ENCODE measurements at regions not wholly inside any gene's neighbourhood (a gene's known extent, or its start where the extent isn't known, plus 50 kb on each side); places are given as distances from the start of the nearest gene placed in this dataset.
"Not testable (repeated sequence)": the region's sequence is repeated elsewhere in the genome, so short reads cannot be mapped to it uniquely, and the experiment has no call there.

GRCh38 chr20:22101606-22102005, 396.1 kb downstream of the PAX1 start:
- no peak for DNase-seq (ENCODE audit: extremely low read depth, low read depth, low spot score)

- DNase-seq (ENCODE audit: extremely low read depth, low read depth, low spot score) = no peak
Measured at GRCh38 chr20:22100686-22101085, 395.2 kb downstream of the PAX1 start.

GRCh38 chr20:22099348-22099747, 393.9 kb downstream of the PAX1 start:
- DNase-seq (ENCODE audit: extremely low read depth, low read depth, low spot score) = no peak

- no peak for DNase-seq (ENCODE audit: extremely low read depth, low read depth, low spot score)
Measured at GRCh38 chr20:22098511-22098910, 393.0 kb downstream of the PAX1 start.

GRCh38 chr20:22093122-22093521, 387.7 kb downstream of the PAX1 start:
- no peak for DNase-seq (ENCODE audit: extremely low read depth, low read depth, low spot score)

- no peak for DNase-seq (ENCODE audit: extremely low read depth, low read depth, low spot score)
Measured at GRCh38 chr20:22088882-22089281, 383.4 kb downstream of the PAX1 start.

GRCh38 chr20:22080985-22081384, 375.5 kb downstream of the PAX1 start:
- no peak for DNase-seq (ENCODE audit: extremely low read depth, low read depth, low spot score)

- DNase-seq (ENCODE audit: extremely low read depth, low read depth, low spot score) = no peak
Measured at GRCh38 chr20:22074635-22075034, 369.2 kb downstream of the PAX1 start.

GRCh38 chr20:22071841-22072240, 366.4 kb downstream of the PAX1 start:
- DNase-seq (ENCODE audit: extremely low read depth, low read depth, low spot score) = no peak

GRCh38 chr20:22070610-22071058, 365.2 kb downstream of the PAX1 start:
- no peak for DNase-seq (ENCODE audit: extremely low read depth, low read depth, low spot score)

GRCh38 chr20:22063753-22064152, 358.3 kb downstream of the PAX1 start:
- DNase-seq (ENCODE audit: extremely low read depth, low read depth, low spot score) = no peak

- no peak for DNase-seq (ENCODE audit: extremely low read depth, low read depth, low spot score)
Measured at GRCh38 chr20:22062874-22063273, 357.4 kb downstream of the PAX1 start.

GRCh38 chr20:22060610-22061009, 355.1 kb downstream of the PAX1 start:
- DNase-seq (ENCODE audit: extremely low read depth, low read depth, low spot score) = no peak

GRCh38 chr20:22058746-22059145, 353.3 kb downstream of the PAX1 start:
- no peak for DNase-seq (ENCODE audit: extremely low read depth, low read depth, low spot score)

- DNase-seq (ENCODE audit: extremely low read depth, low read depth, low spot score) = no peak
Measured at GRCh38 chr20:22055981-22056380, 350.5 kb downstream of the PAX1 start.

- no peak for DNase-seq (ENCODE audit: extremely low read depth, low read depth, low spot score)
Measured at GRCh38 chr20:22052025-22052650, 346.7 kb downstream of the PAX1 start.

- not testable (repeated sequence) for DNase-seq (ENCODE audit: extremely low read depth, low read depth, low spot score)
Measured at GRCh38 chr20:22045956-22046507, 340.6 kb downstream of the PAX1 start.

GRCh38 chr20:22027423-22027822, 322.0 kb downstream of the PAX1 start:
- DNase-seq (ENCODE audit: extremely low read depth, low read depth, low spot score) = no peak

- DNase-seq (ENCODE audit: extremely low read depth, low read depth, low spot score) = no peak
Measured at GRCh38 chr20:22020201-22020600, 314.7 kb downstream of the PAX1 start.

GRCh38 chr20:22008456-22008855, 303.0 kb downstream of the PAX1 start:
- DNase-seq (ENCODE audit: extremely low read depth, low read depth, low spot score) = no peak

GRCh38 chr20:22006306-22006705, 300.8 kb downstream of the PAX1 start:
- no peak for DNase-seq (ENCODE audit: extremely low read depth, low read depth, low spot score)

- no peak for DNase-seq (ENCODE audit: extremely low read depth, low read depth, low spot score)
Measured at GRCh38 chr20:22005535-22005934, 300.1 kb downstream of the PAX1 start.

GRCh38 chr20:22004946-22005345, 299.5 kb downstream of the PAX1 start:
- DNase-seq (ENCODE audit: extremely low read depth, low read depth, low spot score) = no peak
